GM19351 (cell line): ENCODE measurements at regions not wholly inside any gene's neighbourhood (a gene's known extent, or its start where the extent isn't known, plus 50 kb on each side); places are given as distances from the start of the nearest gene placed in this dataset.

Source experiments
- ATAC-seq: cut with Tn5 transposase; IDR thresholded peaks from one replicate; pipeline ENCODE4 v1.9.1; 2021; ENCODE audit warnings: mild to moderate bottlenecking, moderate library complexity; ENCODE audit not compliant: unreplicated experiment

- no peak for ATAC-seq
Measured at GRCh38 chr3:117434661-117435412, 725.3 kb downstream of the TUSC7 start.

GRCh38 chr3:117435506-117435905 lies 725.9 kb downstream of the TUSC7 start:
- ATAC-seq: no peak

GRCh38 chr3:117439812-117440211 lies 730.2 kb downstream of the TUSC7 start:
- ATAC-seq: no peak

GRCh38 chr3:117441851-117442250 lies 732.3 kb downstream of the TUSC7 start:
- ATAC-seq: no peak

GRCh38 chr3:117442566-117442965 lies 733.0 kb downstream of the TUSC7 start:
- no peak for ATAC-seq

- ATAC-seq: no peak
Measured at GRCh38 chr3:117443014-117443413, 733.4 kb downstream of the TUSC7 start.

- no peak for ATAC-seq
Measured at GRCh38 chr3:117444175-117444574, 734.6 kb downstream of the TUSC7 start.

- ATAC-seq: no peak
Measured at GRCh38 chr3:117447419-117447818, 737.8 kb downstream of the TUSC7 start.

- no peak for ATAC-seq
Measured at GRCh38 chr3:117450026-117450425, 740.4 kb downstream of the TUSC7 start.

GRCh38 chr3:117454254-117454653 lies 744.7 kb downstream of the TUSC7 start:
- no peak for ATAC-seq

- no peak for ATAC-seq
Measured at GRCh38 chr3:117454908-117455307, 745.3 kb downstream of the TUSC7 start.

- no peak for ATAC-seq
Measured at GRCh38 chr3:117455782-117456181, 746.2 kb downstream of the TUSC7 start.

GRCh38 chr3:117463276-117464115 lies 753.9 kb downstream of the TUSC7 start:
- no peak for ATAC-seq

GRCh38 chr3:117471831-117472230 lies 762.3 kb downstream of the TUSC7 start:
- no peak for ATAC-seq

GRCh38 chr3:117473981-117474538 lies 764.5 kb downstream of the TUSC7 start:
- no peak for ATAC-seq

GRCh38 chr3:117476572-117476971 lies 767.0 kb downstream of the TUSC7 start:
- ATAC-seq: no peak

- ATAC-seq: no peak
Measured at GRCh38 chr3:117477214-117477755, 767.7 kb downstream of the TUSC7 start.

- peak; percentile 89 for ATAC-seq
Measured at GRCh38 chr3:117479095-117479494, 769.5 kb downstream of the TUSC7 start.

GRCh38 chr3:117480525-117480924 lies 770.9 kb downstream of the TUSC7 start:
- ATAC-seq: no peak

GRCh38 chr3:117480972-117481371 lies 771.4 kb downstream of the TUSC7 start:
- ATAC-seq: no peak

GRCh38 chr3:117483839-117484238 lies 774.3 kb downstream of the TUSC7 start:
- no peak for ATAC-seq

- peak; percentile 40 for ATAC-seq
Measured at GRCh38 chr3:117485841-117486240, 776.3 kb downstream of the TUSC7 start.
